GM19240 (cell line): ENCODE measurements at regions not wholly inside any gene's neighbourhood (a gene's known extent, or its start where the extent isn't known, plus 50 kb on each side); places are given as distances from the start of the nearest gene placed in this dataset.

Experiments
- DNase-seq: peaks from one replicate; pipeline ENCODE4 v3.0.0; 2011; ENCODE audit warnings: low spot score; ENCODE audit not compliant: insufficient read length

DNA sequence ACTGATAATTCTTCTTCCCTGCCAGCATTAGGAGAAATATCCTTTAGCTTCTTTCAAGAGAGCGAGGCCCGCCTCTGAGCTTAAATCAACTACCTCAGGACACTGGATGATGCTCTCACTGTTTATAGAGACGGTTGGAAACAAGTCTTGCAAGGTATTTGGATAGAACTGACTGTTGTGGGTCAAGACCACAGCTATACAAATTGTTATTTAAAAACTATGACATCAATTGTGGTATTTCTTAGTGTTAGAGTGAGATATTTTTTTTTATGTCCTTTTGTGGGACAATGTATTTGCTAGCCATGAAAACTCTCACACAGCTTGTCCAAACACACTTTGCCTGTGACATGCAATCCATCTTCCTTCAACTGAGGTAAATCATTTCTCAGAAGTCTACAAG, 136.3 kb upstream of the PHACTR1 start:
- no peak for DNase-seq

DNA sequence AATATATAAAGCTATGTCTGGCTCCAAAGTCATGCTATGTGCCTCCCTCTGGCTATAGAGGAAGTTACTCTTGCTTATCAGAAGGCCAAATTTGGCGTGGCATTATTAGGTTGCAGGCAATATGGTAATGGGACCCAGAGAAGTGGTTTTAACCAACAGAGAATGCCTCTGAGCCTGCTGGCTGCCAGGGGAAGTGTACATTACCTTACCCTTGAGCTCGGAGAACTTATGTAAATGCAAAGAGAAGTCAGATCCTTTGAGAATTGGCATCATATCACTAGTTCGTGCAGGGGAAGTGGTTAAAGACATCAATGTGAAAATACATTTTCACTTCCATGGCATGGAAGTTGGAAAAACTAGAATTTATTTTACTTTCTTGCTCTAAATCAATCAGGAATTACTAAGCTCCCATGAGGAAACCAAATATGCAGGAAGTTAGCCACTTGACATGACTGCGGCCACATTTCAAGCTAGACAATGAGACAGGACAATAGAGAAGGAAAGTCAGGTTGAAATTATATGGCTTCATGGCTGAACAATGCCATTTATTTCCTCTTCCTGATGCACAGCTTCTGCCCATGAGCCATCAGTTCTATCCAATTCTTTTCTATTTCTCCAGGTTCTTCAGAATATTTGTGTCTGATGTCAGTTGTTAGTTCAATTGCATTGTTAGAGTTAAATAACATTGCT, 134.0 kb upstream of the PHACTR1 start:
- DNase-seq = no peak

DNA sequence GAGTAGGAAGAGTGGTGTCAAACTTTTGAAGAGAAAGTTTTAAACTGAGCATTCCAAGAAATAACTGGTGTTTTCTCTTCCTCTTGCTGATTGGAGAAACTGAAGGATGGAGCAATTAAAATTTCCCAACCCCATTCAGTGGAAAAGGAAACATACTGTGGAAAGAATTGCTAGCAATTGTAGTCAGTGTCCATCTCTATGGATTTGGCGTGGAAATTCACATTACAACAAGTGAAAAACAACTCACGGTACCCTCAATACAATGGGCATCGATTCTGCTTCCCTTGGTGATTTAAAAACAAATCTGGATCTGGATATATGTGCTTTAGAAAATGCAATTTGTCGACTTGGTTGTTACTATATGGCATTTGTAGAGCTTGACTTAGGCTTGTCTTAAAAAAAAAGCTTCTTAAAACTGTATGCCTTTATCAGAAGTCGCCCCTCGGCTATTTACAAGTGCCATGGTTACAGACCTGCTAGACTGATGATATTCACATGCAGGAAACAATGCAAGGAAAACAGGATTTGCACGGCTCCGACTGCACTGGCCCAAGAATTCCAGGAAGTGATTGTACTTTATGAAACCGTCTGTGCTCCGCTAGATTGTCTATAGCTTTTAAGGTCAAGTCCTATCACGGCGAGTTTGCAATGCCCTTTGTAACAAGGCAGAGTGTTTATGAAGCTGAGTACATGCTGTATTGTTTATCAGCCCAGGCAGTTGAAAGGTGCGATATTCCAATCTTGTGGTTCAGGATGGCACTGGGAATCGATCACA, 131.7 kb upstream of the PHACTR1 start:
- DNase-seq = no peak

DNA sequence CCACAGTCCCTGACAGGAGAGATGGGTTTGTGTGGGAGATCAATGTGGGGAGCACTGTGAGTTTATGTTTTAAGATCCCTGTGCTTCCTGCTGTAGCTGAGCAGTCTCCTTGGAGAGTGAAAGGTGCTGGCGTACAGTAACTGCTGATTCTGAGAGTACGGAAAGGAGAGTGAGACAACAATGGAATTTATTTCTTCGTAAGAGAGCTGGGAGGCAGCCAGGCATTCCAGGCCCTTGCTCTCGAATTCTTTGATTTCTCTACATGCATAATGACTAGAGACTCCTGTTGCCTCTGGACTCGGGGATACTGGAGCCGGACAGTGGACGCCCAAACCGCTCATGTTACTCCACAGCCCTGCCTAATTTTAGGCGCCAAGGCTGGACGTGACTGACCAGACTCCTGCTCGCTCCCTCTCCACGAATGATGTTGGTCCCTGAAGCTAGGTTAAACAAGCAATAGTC, 131.0 kb upstream of the PHACTR1 start:
- no peak for DNase-seq

DNA sequence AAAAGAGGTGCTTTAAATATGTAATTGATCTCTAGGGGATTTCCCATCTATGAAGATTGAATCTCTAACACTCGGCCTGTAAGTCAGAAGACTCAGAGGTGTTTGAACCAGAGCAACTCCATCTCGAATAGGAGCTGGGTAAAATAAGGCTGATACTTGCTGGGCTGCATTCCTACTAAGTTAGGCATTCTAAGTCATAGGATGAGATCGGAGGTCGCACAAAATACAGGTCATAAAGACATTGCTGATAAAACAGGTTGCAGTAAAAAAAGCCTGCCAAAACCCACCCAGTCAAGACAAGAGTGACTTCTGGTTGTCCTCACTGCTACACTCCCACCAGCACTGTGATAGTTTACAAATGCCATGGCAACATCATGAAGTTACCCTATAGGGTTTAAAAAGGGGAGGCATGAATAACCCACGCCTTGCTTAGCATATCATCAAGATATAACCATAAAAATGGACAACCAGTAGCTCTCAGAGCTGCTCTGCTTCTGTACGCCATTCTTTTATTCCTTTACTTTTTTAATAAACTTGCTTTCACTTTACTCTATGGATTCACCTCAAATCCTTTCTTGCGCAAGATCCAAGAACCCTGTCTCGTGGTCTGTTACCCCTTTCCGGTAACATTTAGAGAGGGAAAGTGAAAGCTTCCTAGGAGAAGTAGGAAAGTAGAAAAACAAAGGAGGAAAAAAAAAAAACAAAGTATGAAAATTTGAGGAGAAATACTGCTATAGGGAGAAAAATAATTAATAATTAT, 129.7 kb upstream of the PHACTR1 start:
- no peak for DNase-seq

DNA sequence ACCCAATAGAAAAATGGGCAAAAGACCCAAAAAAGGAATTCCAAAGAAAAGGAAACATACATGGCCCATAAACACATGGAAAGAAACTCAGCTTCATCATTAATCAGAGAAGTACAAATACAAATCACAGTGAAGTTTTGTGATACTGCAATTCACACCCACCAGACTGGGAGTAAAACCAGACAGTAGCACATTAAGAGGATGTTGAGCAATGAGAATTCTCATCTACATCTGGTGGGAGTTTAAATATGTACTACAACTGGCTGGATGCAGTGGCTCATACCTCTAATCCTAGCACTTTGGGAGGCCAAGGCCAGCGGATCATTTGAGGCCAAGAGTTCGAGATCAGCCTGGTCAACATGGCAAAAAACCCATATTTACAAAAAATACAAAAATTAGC, 125.7 kb upstream of the PHACTR1 start:
- no peak for DNase-seq

DNA sequence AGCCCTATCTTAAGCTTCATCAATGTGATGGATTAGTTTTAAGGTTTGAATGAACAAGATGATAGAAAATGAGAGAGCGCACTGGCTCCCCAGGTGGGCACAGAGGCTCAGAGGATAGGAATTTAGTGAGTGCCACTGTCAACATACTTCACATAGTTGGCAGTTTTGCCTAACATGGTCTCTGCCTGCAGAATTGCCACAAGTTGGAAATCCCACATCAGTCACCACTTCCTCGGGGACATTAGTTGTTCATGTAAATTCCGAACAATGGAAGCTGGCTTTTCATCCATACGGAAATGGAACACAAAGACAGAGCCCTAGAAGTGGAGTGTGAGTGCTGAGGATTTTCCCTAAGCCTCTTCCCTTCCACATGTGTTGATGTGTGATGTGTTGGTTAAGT, 123.9 kb upstream of the PHACTR1 start:
- DNase-seq = no peak

DNA sequence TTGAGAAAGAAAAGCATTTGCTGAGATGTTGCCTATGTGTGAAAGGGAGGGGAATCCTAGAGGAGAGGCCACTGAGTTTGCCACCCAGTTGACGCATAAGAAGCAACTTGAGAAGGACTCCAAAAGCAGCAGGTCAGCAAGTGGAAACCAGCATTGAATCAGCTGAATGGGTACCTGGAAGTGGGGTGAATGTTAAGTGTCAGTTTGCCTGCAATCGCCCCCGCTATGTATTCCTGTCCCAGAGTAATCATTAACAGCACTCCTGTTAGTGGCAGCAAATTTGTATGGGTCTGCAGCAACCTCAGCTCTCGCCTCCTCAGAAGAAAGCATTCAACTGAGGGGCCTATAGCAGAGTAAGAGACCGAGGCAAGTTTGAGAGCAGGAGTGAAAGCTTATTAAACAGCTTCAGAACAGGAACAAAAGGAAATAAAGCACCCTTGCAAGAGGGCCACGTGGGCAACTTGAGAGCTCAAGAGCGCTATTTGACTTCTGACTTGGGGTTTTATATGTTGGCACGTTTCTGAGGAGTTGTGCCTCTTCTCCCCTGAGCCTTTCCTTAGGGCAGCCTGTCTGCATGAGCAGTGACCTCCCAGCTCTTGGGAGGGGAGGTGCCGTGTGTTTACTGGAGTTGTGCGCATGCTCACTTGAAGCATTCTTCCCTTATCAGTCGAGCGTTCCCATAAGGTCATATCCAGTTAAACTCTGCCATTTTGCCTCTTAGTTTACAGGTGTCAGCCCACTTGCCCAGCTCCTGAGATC, 122.6 kb upstream of the PHACTR1 start:
- no peak for DNase-seq

DNA sequence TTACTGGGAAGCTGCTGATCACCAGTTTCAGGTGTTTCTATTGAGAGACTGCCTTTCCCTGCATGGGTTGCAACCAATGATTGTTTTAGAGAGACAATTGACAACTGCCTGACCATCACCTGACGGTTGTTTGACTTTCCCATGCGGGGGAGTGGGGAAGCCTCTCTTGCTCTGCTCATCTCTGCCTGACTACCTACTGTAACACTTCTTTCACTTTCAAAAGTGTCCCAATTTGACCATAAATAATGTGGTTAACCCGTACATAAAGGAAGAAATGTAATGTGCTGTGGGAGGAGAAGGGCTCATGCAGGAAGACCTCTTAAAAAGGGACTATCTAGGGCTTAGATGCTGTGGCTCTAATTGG, 122.1 kb upstream of the PHACTR1 start:
- no peak for DNase-seq

DNA sequence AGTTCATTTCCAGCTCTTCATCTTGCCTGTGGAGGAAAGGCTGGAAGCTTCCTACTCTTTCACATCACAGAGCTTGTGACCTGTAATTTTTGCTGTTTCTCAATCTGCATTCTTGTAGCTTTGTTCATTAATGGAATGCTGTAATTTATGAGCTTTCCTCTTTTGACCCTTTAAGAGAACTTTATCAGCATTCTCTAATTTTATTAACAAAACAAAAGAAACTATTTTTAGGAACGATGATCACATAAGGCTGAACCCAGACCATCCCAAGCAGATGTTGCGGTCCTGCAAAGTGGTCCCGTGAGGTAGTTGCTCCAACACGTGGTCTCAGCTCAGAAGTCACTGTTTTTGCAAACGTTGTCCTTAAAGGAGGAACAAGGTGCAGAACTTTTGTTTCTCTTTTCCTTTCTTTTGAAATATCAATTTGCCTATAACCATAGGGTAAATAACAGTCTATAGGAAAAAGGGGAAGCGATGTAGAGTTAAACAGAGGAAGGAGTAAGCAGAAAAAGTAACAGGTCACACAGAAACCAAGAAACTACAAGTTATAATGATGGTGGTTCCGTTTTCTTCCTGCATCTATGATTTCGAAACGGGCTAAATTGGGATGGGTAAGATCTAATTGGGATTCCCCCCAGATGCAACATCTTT, 121.3 kb upstream of the PHACTR1 start:
- DNase-seq = no peak

DNA sequence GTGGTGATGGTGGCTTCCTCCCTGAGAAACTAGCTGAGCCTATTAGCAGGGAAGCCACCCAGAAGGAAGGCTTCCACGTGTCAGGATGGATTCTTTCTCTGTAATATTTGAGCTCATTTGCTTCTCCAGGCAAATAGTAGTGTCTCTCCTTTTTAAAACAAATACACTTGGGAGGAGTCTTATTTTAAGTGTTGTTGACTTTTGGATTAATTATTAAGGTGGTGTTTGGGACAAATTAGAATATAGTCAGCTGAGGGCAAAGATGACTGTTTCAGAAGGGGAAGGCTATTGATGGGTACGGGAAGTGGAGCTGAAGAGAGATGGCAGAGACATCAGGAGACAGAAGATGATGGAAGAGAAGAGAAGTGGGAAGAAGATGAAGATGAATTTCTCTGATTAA, 119.8 kb upstream of the PHACTR1 start:
- DNase-seq = no peak

DNA sequence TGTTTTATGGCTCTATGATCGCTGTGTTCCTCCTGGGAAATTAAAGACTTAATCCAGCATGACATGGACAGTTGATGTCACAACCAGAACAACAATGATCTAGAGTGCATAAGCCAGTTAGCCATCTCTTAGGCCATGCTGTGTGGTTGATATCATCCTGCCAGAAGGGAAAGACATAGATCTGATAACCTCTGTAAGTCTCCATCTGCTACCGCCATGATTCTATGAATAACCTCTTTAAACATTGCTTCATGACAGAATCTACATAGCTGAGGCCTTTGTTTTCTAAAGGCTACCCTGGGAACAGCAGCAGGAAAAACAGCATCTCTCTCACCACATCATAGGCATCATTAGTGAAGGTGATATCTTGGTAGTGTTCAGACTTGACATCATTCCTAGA, 117.6 kb upstream of the PHACTR1 start:
- no peak for DNase-seq

DNA sequence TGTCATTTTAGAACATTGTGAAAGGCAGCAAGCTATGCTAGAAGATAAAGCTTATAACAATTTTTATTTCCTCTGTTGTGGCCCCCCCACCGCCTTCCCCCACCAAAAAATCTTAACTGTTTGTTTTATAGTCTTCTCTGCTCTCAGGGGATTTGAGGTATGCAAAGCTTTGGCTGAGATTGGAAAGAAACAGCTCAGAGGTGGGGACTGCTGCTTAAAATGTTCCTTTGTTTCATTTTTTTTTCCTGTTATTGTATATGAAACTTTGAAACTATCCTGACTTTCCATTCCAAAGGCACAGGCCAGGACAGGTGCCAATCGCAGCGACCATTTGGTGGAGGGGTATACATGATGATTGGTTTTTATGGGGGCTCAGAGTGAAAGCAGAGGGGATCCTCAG, 114.7 kb upstream of the PHACTR1 start:
- no peak for DNase-seq

DNA sequence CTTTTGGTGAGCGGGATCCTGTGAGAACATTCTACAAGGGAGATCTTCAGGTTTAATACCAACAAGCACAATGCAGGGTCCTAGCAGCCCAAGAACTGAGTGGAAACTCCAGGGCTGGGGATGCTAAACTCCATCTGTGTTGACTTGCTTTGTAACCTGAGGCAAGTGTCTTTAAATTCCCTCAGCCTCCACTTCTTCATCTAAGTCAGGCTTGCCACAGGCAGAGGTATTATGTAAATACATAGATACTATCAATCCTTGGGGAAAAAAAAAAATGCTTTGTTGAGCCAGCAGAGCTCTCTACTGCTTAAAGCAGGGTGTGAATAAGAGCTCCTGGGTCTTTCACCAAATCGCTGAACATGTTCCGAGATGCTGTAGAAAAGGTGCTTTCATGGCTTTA, 114.2 kb upstream of the PHACTR1 start:
- DNase-seq = no peak

DNA sequence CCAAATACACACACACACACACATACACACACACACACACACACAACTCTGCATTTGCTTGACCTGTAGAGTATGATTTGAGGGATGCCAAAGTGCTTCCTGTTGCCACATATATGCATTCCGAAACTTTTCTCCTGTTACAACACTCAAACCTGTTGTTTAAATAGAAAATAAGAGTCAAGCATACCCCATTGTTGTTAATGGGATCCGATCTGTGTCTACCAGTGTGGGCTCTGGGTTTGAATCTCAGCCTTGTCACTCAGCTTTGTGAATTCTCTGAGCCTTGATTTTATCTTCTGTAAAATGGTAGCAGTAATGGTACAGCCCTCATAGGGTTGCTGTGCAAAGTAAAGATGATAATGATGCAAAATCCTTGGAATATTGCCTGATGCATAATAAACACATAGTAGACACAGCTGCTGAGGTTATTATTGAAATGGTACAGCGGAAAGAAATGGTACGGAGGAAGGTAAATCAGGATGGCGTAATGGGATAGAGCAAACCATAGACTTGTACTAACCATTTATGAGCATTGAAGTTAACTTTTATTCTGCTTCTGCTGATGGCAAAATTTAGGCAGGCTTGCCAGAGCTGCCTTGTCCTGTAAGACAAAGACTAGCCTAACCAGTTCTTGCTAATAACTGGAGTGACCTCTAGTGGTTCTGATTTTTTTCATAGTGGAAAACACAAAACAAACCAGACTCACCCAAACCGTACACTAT, 113.5 kb upstream of the PHACTR1 start:
- DNase-seq = no peak

DNA sequence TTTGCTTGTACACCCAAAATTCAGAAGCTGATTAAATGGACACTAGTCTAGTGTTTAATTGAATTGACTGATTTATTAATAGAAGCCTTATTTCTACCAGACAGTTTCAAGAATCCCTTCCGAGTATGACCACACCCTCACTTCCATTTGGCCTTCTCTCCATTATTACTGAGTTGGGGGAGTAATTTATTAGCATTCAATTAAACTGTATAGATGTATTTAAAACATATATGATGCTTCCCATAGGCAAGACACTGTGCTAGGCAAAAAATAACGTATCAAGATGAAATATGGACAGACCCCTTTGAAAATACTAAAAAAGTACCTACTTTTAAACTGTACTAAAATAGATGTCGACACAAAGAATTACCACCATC, 112.9 kb upstream of the PHACTR1 start:
- no peak for DNase-seq

DNA sequence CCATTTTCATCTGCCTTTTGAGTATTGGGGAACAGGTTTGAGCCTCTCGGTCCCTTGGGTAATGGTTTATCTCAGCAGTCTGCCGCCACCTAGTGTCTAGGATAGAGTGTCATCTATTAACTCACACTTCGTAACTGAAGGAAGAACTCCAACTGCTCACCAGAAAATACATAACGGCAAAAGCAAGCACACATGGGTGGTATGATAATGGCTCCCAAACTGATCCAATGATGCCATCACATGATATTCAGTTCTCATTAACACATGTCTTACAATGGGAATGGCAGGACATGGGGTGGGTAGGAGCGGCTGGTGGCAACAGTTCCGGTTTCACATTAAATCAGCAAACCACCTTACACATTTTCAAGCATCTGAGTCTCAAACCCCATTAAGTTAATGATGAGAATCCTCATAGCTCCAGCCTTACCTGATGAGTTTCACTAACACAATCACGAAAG, 110.7 kb upstream of the PHACTR1 start:
- DNase-seq = no peak

DNA sequence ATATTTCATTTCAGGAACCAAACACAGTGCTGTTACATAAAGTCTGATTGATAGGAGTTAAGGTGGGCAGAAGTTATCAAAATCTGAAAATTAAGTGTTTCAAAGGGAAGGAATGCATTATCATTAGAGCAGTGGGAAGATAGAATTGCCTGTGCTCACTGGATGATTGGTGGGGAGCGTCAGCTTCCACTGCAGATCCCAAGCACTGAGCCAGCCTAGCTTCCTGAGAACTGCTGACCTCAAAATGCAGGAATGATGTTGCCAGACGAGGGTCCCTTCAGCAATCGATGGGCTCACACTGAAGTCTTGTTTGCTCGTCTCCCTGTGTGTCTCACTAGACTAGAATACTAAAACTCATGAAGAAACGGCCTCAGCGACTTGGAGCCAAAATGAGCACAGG, 110.0 kb upstream of the PHACTR1 start:
- DNase-seq = no peak

DNA sequence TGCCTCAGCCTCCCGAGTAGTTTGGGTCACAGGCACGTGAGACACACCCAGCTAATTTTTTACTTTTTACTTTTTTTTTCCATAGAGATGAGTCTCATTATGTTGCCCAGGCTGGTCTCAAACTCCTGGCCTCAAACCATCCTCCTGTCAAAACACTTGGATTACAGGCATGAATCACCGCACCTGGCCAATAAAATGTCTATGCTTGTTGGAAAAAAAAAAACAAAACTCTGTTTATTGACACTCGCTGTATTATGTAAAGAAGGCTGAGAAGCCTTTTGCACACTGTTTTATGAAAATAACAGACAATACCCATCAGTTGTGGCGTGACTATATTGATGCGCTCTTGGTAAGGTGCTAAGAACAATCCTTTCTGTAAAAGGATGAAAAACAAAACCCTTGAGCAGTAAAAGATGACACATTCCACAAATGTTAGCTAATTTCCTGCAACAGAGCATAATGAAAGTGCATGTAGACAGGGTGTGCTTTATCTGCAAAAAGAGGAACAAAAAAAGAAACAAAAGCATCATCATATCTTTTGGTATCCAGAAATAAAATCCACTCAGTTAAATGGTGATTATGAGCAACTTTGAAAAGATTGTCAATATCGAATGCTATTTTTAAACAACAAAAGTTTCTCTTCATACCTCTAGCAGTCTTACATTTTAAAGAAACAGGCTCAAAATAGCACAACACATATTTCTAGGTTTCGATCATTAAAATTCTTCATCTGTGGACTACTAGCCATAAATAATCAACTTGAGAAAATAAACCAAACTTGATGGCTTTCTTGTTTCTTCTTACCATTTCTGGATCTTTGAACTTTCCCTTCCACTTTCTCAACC, 108.3 kb upstream of the PHACTR1 start:
- DNase-seq = peak; percentile 3

DNA sequence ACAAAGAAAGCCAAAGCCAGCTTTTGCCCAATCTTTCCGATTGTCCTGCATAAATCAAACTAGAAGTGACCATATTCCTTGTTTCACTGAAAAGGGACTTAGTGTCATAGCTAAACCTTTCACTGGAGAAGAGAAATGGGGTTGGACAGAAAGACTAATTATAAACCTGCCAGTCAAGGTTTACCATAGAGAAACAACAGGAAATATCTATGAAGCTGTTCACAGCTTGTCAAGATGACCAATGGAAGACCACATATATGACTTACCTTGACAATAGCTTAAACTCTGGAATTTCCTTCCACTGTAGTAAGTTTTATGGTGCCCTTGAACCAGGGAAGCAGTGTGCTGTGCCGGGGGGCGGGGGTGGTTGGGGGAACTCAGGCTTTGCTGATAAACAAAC, 107.7 kb upstream of the PHACTR1 start:
- DNase-seq = no peak
